Stomach (tissue), 8 donors: ENCODE measurements at regions not wholly inside any gene's neighbourhood (a gene's known extent, or its start where the extent isn't known, plus 50 kb on each side); places are given as distances from the start of the nearest gene placed in this dataset.

Source experiments
- DNase-seq, 2 donors: peaks; one replicate each; pipeline versions ENCODE4 v3.0.0 to v3.0.0-alpha.2; 2013 to 2019
- H3K27ac ChIP-seq, 5 donors: fragments of 200-600 bp in 4 of 5; sonication (generic) in 4 of 5; one replicate each; pipeline ENCODE4 v1.5.1; 2013 to 2019; ENCODE audit warnings: mild to moderate bottlenecking in 1 of 5, moderate library complexity in 1 of 5
- H3K27me3 ChIP-seq, 3 donors: fragments of 200-600 bp; sonication (generic); one replicate each; pipeline ENCODE4 v1.5.1; 2017 to 2019; ENCODE audit warnings: mixed run types in 1 of 3
- H3K36me3 ChIP-seq, 4 donors: fragments of 200-600 bp; sonication (generic); 1 replicate in 3 of 4; 2 replicates in 1 of 4; pipeline ENCODE4 v1.5.1; 2016 to 2019
- H3K4me1 ChIP-seq, 4 donors: fragments of 200-600 bp; sonication (generic); one replicate each; pipeline ENCODE4 v1.5.1; 2016 to 2019
- H3K4me3 ChIP-seq, 4 donors: fragments of 200-600 bp; sonication (generic) in 3 of 4; one replicate each; pipeline ENCODE4 v1.5.1; 2016 to 2019; ENCODE audit warnings: mild to moderate bottlenecking in 1 of 4
- H3K9me3 ChIP-seq, 4 donors: fragments of 200-600 bp; sonication (generic); one replicate each; pipeline ENCODE4 v1.5.1; 2016 to 2019
- EP300 ChIP-seq: sonication (generic); formaldehyde crosslinking; IDR thresholded peaks from one replicate; pipeline ENCODE4 v1.6.1; 2017; ENCODE audit warnings: antibody characterized with exemption
- POLR2A ChIP-seq, 4 donors: fragments of 450-650 bp; IDR thresholded peaks; one replicate each; pipeline ENCODE4 v1.6.1; 2016; ENCODE audit warnings: antibody characterized with exemption in 4 of 4, control low read depth in 2 of 4, mild to moderate bottlenecking in 1 of 4, moderate library complexity in 1 of 4
- POLR2AphosphoS5 ChIP-seq, 3 donors: sonication (generic); formaldehyde crosslinking; IDR thresholded peaks; one replicate each; pipeline ENCODE4 v1.6.1; 2016; ENCODE audit warnings: antibody characterized with exemption in 3 of 3
- WGBS, 5 donors: extraction: QIAGEN DNeasy Blood & Tissue Kit in 3 of 5; methylation state at CpG; one replicate each; pipeline versions ENCODE4 v1.1.5 to v1.1.7; 2013 to 2018; 5-methylcytosine and 5-hydroxymethylcytosine counted together
- intact Hi-C: fragments of 100-400 bp; cut with DNase I; formaldehyde crosslinking; loops from one replicate; pipeline ENCODE4 v1.15.1; 2023; ENCODE audit warnings: low total_unique reads
- TF ChIP-seq, protein P1 (sequence below), 7 experiments: fragments of 450-650 bp in 4 of 7; fragments of 200-600 bp in 3 of 7; sonication (generic) in 3 of 7; IDR thresholded peaks; one replicate each; pipeline ENCODE4 v1.5.1; 2016 to 2019; ENCODE audit warnings: antibody characterized with exemption in 7 of 7, control low read depth in 2 of 7, mild to moderate bottlenecking in 1 of 7
- donor health status: healthy with polysubstance abuse.
- donor health status: Bipolar disorder and iron deficiency.
- donor health status: healthy.

- Histone ChIP-seq H3K27me3 (no peaks in the 10 kb centered on the region), H3K36me3 (no peaks in the 10 kb centered on the region), H3K4me3 (no peak overlapping the region), H3K4me1 (no peaks in the 10 kb centered on the region), H3K9me3 (peaks cover 0 to 17% (median 8%) of the 10 kb centered on the region in 4 donors), H3K27ac (no peak overlapping the region)
- TF ChIP-seq, protein P1, sequence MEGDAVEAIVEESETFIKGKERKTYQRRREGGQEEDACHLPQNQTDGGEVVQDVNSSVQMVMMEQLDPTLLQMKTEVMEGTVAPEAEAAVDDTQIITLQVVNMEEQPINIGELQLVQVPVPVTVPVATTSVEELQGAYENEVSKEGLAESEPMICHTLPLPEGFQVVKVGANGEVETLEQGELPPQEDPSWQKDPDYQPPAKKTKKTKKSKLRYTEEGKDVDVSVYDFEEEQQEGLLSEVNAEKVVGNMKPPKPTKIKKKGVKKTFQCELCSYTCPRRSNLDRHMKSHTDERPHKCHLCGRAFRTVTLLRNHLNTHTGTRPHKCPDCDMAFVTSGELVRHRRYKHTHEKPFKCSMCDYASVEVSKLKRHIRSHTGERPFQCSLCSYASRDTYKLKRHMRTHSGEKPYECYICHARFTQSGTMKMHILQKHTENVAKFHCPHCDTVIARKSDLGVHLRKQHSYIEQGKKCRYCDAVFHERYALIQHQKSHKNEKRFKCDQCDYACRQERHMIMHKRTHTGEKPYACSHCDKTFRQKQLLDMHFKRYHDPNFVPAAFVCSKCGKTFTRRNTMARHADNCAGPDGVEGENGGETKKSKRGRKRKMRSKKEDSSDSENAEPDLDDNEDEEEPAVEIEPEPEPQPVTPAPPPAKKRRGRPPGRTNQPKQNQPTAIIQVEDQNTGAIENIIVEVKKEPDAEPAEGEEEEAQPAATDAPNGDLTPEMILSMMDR (IDR thresholded peaks at IDR 0.05): no peak
- TF ChIP-seq POLR2A (IDR thresholded peaks at IDR 0.05) (no peak), POLR2AphosphoS5 (IDR thresholded peaks at IDR 0.05) (no peak), EP300 (no peak)
- intact Hi-C loops: no loop called here
- no peak for DNase-seq
- 86 to 94% (median 89%) methylated on average over 3 of the region's 3 CpGs for WGBS, 5 donors
Measured at GRCh38 chr20:10842116-10842515, 168.3 kb upstream of the JAG1 start.

DNA sequence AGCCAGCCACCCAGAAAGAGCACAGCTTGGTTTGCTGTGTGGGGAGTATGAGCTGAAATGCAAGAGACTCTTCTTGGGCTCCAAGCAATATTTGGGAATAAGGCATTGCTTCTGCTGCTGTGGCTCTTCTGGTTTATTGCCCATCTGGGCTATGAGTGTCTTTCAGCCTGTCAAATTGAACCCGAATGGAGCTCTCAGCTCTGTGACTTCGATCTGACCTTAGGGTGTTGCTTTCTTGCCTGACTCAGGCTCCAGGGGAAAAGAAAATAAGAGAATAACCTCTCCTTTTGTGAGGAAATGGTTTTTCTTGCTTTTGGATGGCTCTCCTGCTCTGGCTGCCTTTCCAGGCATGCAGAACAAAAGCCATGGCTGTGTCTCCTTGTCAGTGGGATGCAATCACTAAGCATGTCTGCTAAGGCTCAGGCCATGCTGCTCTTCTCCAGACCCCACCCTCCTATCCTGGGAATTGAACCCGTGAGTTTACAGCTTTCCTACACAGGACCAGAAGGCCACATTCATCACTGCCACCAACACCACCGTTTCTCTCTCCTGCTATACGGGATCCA, 169.4 kb upstream of the JAG1 start:
- H3K4me3 ChIP-seq: no peak overlapping the region
- H3K27ac ChIP-seq: no peak overlapping the region
- TF ChIP-seq, protein P1 (IDR thresholded peaks at IDR 0.05): no peak
- TF ChIP-seq POLR2A (IDR thresholded peaks at IDR 0.05): no peak
- TF ChIP-seq POLR2AphosphoS5 (IDR thresholded peaks at IDR 0.05): no peak
- no peak for TF ChIP-seq EP300
- H3K9me3 ChIP-seq: peaks cover 0 to 17% (median 8%) of the 10 kb centered on the region in 4 donors
- DNase-seq: peak in 1 of 2 donors; percentile 39
- H3K36me3 ChIP-seq: no peaks in the 10 kb centered on the region
- no peaks in the 10 kb centered on the region for H3K27me3 ChIP-seq
- 74 to 89% (median 84%) methylated on average over 5 of the region's 5 CpGs for WGBS, 5 donors
- intact Hi-C loops: no loop called here
- H3K4me1 ChIP-seq: no peaks in the 10 kb centered on the region

DNA sequence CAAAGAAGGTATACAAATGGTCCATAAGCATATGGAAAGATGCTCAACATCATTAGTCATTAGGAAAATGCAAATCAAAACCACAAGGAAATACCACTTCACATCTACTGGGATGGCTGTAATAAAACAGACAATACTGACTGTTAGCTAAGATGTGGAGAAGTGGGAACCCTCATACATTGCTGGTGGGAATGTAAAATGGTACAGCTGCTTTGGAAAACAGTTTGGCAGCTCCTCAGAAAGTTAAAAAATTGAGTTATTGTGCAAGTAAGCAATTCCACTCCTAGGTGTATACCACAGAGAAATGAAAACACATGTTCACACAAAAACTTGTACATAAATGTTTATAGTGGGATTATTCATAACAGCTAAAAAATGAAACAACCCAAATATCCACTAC, 173.0 kb upstream of the JAG1 start:
- TF ChIP-seq EP300 (no peak), POLR2AphosphoS5 (IDR thresholded peaks at IDR 0.05) (no peak), POLR2A (IDR thresholded peaks at IDR 0.05) (no peak)
- TF ChIP-seq, protein P1 (IDR thresholded peaks at IDR 0.05): no peak
- H3K4me1 ChIP-seq: no peaks in the 10 kb centered on the region
- no peak overlapping the region for H3K4me3 ChIP-seq
- peaks cover 0 to 9% (median 3%) of the 10 kb centered on the region in 4 donors for H3K9me3 ChIP-seq
- intact Hi-C loops: no loop called here
- H3K27ac ChIP-seq: no peak overlapping the region
- no peaks in the 10 kb centered on the region for H3K27me3 ChIP-seq
- H3K36me3 ChIP-seq: no peaks in the 10 kb centered on the region
- no peak for DNase-seq

GRCh38 chr20:10848810-10849370, 175.1 kb upstream of the JAG1 start:
- DNase-seq: peak in 1 of 2 donors; percentile 63
- WGBS, 5 donors: 35 to 58% (median 50%) methylated on average over 6 of the region's 6 CpGs
- intact Hi-C loops: no loop called here
- Histone ChIP-seq H3K9me3 (no peaks in the 10 kb centered on the region), H3K27ac (peak overlapping the region in 4 of 5 donors; percentile 35 to 51 (median 48)), H3K27me3 (no peaks in the 10 kb centered on the region), H3K4me1 (no peaks in the 10 kb centered on the region), H3K4me3 (no peak overlapping the region), H3K36me3 (no peaks in the 10 kb centered on the region)
- no peak for TF ChIP-seq POLR2A (IDR thresholded peaks at IDR 0.05)
- peak in 1 of 3 donors; percentile 25 for TF ChIP-seq POLR2AphosphoS5 (IDR thresholded peaks at IDR 0.05)

DNA sequence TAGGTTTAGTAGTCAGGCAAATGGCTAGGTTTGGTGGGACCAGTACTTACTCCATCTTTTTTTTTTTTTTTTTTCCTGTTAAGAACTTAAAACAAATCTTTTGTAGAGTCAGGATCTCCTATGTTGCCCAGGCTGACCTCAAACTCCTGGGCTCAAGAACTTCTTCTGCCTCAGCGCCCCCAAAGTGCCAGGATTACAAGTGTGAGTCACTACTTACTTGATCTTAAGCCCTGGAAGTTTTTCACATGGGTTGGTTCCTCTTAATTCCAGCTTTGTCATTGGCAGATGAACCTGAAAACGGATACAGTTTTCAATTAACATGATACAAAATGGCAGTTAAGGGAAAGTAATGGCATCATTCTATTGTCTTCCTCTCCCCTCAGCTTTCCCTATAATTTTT, 179.4 kb upstream of the JAG1 start:
- no peak for TF ChIP-seq POLR2AphosphoS5 (IDR thresholded peaks at IDR 0.05)
- no peak for TF ChIP-seq POLR2A (IDR thresholded peaks at IDR 0.05)
- TF ChIP-seq, protein P1 (IDR thresholded peaks at IDR 0.05): no peak
- TF ChIP-seq EP300: no peak
- 89 to 96% (median 90%) methylated on average over 2 of the region's 2 CpGs for whole genome bisulfite sequencing, 5 donors
- Histone ChIP-seq H3K4me1 (peaks cover 0 to 29% (median 7%) of the 10 kb centered on the region in 4 donors), H3K36me3 (no peaks in the 10 kb centered on the region), H3K4me3 (no peak overlapping the region), H3K9me3 (no peaks in the 10 kb centered on the region), H3K27me3 (no peaks in the 10 kb centered on the region), H3K27ac (no peak overlapping the region)
- intact Hi-C loops: no loop called here
- DNase-seq: no peak
